ENCODE measurements at regions not wholly inside any gene's neighbourhood (a gene's known extent, or its start where the extent isn't known, plus 50 kb on each side); places are given as distances from the start of the nearest gene placed in this dataset.
"Not testable (repeated sequence)": the region's sequence is repeated elsewhere in the genome, so short reads cannot be mapped to it uniquely, and the experiment has no call there.

DNA sequence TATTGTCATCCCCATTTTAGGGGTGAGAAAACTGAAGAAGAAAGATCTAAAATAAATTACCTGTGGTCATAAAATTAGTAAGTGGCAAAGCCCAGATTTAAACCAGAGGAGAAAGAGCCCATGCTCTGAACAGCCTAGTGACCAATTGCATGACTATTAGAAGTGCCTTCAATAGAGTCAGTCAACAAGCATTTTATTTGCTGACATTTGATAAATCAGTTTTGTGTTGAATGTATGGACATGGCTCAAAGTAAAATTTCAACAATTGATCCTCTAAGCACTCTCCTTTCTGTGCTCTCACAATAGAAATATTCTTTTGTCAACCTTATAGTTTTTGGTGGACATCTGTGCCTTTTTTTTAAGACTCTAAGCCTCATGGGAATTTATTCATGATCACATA is 572.9 kb upstream of the SOX9 start:
- DNase-seq: no peak

DNA sequence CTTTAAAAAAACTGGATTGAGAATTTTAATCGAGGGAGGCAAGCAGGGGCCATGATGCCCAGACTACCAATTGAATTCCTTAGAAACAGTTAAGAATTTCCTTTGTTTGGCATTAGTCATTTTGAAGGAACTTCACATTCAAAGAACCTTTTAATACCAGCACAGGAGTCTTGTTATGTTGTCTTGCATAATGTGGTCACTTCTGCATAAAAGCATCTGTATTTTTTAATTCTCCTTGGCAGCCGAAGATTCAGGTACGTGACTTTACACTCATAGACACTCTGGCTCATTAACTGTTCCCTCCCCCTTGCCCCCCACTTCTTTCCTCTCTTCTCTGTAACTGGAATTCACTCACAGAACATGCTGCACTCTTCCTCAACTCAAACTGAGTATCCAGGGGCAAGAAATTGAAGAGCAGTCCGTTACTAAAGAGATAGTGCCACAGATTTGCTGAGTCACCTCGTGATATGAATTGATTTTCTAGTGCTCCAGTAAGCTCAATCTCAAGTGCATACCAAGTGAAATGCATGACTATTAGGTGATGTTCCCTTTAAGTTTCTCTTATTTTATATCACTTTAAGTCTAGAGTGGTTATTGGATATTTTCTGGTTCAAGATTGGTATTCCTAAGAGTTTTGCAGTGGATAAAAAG is 572.2 kb upstream of the SOX9 start:
- DNase-seq: no peak

DNA sequence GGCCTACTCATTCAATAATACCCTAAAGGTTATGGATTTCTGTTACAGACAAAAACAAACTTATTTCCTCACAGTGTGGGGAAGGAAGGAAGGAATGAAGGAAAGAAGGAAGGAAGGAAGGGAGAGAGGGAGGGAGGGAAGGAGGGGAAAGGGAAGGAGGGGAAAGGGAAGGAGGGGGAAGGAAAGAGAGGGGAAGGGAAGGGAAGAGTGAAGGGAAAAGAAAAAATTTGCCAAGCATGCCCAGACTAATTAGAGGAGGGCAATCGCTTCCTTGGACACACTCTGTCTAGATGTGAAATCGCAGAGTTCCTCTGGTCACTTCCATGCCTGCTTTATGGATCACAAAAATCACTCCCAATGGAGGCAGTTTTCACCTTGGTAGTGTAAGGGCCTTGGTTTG is 570.1 kb upstream of the SOX9 start:
- no peak for DNase-seq

- DNase-seq: no peak
These were observed 567.4 kb upstream of the SOX9 start for GRCh38 chr17:71553381-71553780.

DNA sequence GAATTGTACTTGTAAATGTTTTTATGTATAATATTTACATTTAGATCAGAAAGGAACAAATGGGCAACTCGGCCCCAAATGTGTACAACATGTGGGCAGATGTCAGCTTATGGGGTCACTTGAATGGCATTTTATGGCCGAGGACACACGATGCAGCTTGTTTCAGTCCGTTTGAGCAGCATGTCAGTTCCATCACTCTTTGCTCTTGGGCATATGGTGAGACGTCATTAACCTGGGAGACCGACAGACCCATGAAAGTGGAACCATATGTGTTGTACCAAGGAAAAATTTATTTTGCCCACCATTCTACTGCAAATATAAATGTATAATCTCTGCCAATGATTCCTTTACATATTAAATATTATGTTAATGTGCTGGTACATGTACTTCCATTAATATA is 561.9 kb upstream of the SOX9 start:
- DNase-seq: no peak

GRCh38 chr17:71572343-71572742 is 548.5 kb upstream of the SOX9 start:
- no peak for DNase-seq

DNA sequence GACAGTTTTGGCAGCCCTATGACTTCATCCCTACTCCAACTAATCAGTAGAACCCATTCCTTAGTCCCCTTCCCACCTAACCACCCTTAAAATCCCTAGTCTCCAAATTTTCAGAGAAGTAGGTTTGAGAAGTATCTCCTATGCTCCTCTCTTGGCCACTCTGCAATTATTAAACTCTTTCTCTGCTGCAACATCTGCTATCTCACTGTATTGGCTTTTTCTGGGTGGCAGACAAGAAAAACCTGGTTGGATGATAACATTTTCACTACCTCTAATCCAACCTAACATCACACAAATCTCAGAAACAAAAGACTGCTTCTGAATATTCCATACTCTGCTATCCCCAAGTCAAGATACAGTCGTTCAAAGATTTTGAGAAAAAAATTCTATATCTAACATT is 542.4 kb upstream of the SOX9 start:
- DNase-seq: no peak

DNA sequence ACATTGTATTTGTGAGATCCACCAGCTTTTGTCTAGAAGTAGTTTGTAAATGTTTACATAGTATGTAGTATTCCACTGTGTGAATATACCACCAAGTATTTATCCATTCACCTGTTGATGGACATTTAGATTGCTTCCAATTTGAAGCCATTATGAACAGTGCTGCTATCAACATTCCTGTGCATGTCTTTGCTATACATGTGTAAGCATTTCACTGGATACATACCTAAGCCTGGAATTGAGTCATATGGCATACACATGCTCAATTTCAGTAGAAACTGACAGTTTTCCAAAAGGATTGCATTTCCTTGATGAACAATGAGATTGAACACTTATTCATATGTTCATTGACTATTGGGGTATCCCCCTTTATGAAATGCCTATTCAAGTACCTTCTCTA is 540.6 kb upstream of the SOX9 start:
- DNase-seq: no peak

- no peak for DNase-seq
These were observed 535.3 kb upstream of the SOX9 start for GRCh38 chr17:71585540-71585939.

GRCh38 chr17:71592431-71592830 is 528.4 kb upstream of the SOX9 start:
- no peak for DNase-seq

DNA sequence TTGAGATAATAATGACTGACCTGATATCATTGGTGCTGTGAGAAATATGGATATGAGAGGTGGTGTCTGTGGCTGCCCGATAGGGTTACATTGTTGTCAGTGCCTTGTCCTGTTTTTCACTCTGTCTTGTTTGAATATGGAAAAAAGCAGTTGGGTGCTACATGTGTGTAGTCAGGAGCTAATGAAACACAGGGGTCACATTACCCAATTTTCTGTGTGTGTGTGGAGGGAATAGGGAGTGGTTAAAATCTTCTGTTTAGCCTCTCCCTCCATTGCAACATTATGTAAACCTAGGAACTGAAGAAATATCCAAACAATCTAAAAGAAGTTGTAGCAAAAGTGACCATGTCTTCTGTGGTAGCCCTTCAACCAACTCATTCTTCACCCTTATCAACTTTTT is 527.7 kb upstream of the SOX9 start:
- DNase-seq: no peak

DNA sequence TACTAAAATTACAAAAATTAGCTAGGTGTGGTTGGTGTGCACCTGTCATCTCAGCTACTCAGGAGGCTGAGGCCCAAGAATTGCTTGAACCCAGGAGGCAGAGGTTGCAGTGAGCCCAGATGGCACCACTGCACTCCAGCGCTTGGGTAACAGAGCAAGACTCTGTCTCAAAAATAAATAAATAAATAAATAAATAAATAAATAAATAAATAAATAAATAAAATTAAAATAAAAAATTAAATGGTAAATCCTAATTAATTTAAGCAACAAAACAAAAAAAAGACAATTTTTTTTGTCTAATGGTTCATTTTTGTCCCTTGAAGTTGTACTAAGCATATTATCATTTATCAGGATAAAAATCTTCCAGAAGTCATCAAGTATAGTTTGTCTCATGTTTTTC is 521.2 kb upstream of the SOX9 start:
- not testable (repeated sequence) for DNase-seq

DNA sequence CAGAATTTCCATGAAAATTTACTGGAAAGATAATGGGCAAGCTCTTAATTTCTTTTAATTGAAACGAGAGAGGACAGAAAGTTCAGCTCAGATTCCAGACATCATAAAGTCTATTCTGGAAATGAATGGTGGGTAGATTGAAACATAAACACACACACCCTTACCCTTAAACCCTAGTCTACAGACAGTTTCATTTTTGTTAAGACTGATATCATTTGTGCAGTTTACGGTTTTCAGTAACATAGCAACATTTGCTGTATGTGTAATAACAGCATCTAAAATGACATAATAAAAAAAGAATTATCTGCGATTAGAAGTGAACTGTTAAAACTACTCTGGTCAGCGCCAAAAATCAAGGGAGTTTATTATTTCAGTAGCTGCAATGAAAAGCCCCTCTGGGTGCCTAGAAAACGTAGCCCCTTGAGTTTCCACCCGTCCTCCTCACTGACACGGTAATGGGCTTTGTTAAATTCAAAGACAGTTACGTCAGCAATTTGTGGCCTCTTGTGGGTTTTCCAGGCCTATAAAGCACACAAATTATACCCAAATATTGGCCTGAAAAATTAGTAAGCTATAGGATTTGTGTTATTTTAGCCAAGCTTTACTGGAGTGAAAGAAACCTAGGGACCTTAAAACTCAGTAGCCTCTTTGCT is 520.6 kb upstream of the SOX9 start:
- DNase-seq: no peak

DNA sequence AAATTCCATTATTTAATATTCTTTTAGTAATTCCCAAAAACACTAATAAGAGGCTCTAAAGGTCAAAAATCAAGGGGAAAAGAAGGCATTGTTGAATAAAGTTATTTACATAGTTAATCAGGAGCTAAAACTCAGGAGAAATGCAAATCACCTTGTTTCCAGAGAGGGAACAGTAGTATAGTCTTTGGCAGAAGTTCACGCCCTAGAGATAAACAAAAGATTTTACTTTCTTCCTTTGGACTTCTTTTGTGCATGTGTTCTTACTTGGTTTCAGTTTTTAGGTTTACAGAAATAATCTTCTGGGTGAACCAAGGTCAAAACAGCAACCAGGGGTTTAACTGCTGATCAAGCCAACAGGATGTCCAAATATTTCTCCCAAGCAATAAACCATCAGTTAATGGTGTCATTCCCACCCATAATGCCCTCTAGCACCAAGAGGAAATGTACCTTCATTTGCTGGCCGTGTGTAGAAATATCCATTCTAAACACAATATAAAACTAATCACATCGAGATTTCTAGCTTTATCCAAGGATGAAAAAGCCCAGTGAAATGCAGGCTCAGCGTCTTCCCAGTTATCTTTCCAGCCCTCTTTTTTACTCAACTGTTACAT is 518.8 kb upstream of the SOX9 start:
- DNase-seq: no peak

GRCh38 chr17:71613996-71614395 is 506.8 kb upstream of the SOX9 start:
- DNase-seq: no peak

DNA sequence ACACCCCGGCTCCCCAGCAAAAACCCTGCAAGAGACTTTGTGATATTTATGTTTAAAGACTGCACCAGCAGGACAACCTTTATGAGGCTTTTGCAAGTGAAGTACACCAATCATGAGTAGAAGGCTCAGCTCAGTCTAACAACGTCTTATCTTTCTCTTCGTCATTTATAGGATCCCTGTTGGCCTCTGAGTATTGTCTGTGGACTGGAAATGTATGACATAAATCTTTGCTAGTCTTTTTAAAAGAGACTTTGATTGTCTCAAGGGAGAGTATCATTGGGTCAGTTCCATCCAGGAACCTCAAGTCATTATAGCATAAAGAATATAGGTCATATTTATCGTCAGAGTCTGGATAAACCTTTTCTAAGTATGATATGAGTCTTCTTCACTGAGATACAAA is 505.0 kb upstream of the SOX9 start:
- DNase-seq: no peak

GRCh38 chr17:71617767-71618166 is 503.1 kb upstream of the SOX9 start:
- DNase-seq: not testable (repeated sequence)

- DNase-seq: no peak
These were observed 495.5 kb upstream of the SOX9 start for GRCh38 chr17:71625330-71625729.

DNA sequence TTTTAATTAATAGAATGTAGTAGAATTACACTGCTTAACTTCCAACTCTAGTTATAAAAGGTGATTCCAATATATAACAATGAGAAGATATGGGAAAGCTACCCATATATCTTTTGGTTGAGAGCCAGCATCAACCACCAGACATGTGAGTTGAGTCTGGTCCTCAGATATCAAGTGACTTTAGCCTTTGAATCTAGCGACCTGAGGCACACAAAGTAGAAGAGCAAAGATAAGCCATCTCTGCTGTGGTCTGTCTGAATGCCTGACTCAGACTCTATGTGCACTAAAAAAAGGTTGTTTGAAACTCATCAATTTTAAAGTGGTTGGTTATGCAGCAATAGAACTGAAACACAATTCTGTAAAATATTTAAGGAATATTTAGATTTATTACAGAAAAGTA is 492.5 kb upstream of the SOX9 start:
- no peak for DNase-seq

GRCh38 chr17:71631483-71631882 is 489.3 kb upstream of the SOX9 start:
- no peak for DNase-seq

DNA sequence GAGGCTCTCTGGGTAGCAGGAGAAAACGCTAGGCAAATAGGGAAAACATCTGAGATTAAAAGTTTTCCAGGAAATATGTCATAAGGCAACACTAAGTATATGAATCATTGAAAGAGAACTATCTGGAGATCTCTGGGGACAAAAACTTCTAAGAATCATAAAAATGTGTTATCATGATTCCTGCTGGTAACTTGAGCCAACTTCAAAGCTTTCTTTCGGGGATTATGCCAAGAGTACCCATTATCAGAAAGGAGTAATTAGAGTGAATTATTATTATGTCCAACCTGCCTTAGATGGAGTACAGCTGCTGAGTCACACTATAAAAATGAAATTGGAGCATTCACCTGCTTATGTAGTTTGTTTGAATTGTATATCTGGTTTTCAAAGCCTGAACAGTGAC is 488.5 kb upstream of the SOX9 start:
- DNase-seq: peak; percentile 49

DNA sequence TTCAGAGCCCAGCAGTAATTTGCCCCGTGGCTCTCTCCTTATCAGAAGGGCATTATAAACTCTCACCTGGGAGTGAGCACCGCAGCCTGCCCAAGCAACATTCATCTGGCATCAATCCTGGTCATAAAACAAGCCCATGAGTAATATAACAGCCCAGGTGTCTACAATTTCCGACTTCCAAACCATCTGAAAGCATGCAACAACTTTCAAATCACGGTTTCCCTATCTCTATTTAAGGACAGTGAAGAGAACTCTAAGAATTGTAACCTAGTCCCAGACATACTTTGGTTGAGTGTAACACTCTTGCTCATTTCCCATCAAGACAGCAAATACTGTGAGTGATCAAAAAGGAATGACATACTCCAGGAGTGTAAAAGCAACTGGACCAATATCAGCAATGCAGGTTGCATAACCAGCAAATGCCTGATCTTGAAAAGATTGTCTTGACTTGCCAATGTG is 487.4 kb upstream of the SOX9 start:
- DNase-seq: no peak

DNA sequence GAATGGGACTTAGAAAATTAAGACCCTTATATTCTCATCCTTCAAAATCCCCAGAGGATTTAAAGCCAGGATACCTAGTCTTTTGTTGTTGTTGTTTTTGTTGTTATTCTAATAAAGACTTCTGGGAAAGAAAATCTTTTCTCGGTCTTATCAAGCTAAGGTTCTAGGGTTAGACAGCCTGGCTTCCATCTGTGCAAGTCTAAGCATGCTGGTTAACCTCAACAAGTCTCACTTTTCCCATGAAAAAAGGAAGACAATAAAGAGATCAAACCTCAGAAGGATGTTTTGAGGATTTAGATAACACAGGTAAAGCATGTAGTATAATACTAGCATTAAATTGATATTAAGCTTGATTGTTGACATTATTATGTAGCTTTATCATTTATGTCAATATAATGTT is 486.4 kb upstream of the SOX9 start:
- no peak for DNase-seq

GRCh38 chr17:71635187-71635586 is 485.6 kb upstream of the SOX9 start:
- no peak for DNase-seq
